HepG2 (cell line): ENCODE measurements at regions not wholly inside any gene's neighbourhood (a gene's known extent, or its start where the extent isn't known, plus 50 kb on each side); places are given as distances from the start of the nearest gene placed in this dataset.

Experiments
- ATAC-seq: fragments of 200-7000 bp; cut with Tn5 transposase; 3 replicates; pipeline ENCODE4 v1.9.1; 2020; ENCODE audit warnings: mild to moderate bottlenecking, moderate library complexity
- BruUV-seq: library from RNA; stranded (reverse); fragments of 400-500 nt; replicated peaks from 2 replicates; lab custom pipeline; 2021; lab: Mats Ljungman, UMichigan
- CTCF ChIA-PET: fragments of 300-600 bp; formaldehyde crosslinking; extraction: SDS; loops from one replicate; lab custom pipeline; 2021; ENCODE audit warnings: low total read pairs, inconsistent platforms, low intra/inter-chr PET ratio; lab: Yijun Ruan, JAX
- POLR2A ChIA-PET: fragments of 350-600 bp; sonication (Branson Sonifier 250); formaldehyde crosslinking; loops from one replicate; lab custom pipeline; 2020; ENCODE audit warnings: antibody characterized with exemption, inconsistent platforms; lab: Yijun Ruan, JAX
- DNase-seq: peaks from one replicate; pipeline ENCODE4 v3.0.0-alpha.2; 2015; ENCODE audit warnings: low spot score
- FAIRE-seq: peaks from 3 replicates; lab custom pipeline; 2011; peaks lifted over from hg19 to GRCh38; lab: Jason Lieb, UNC
- H2AFZ ChIP-seq: one replicate; pipeline ENCODE4 v1.6.1; 2011; ENCODE audit warnings: low read length, inconsistent platforms
- H3K27ac ChIP-seq: fragments of 300-600 bp; 3 replicates; pipeline ENCODE4 v1.8.0; 2011; ENCODE audit warnings: mixed run types, mild to moderate bottlenecking, mixed read lengths, low read length, inconsistent platforms; ENCODE audit not compliant: insufficient read depth; ENCODE audit errors: extremely low read length
- H3K27me3 ChIP-seq, 2 experiments: fragments of 200-600 bp in 1 of 2; 2 replicates in 1 of 2; 3 replicates in 1 of 2; pipeline versions ENCODE4 v1.6.0 to v1.8.0; 2011; ENCODE audit warnings: low read length in 2 of 2, mild to moderate bottlenecking in 2 of 2, moderate library complexity in 2 of 2, inconsistent platforms in 1 of 2; ENCODE audit not compliant: insufficient read depth in 2 of 2, control insufficient read depth in 1 of 2
- H3K36me3 ChIP-seq, 2 experiments: fragments of 200-600 bp in 1 of 2; replicated peaks in 1 of 2; 2 replicates in 1 of 2; 3 replicates in 1 of 2; pipeline versions ENCODE4 v1.5.1 to v1.8.0; 2011; ENCODE audit warnings: low read length in 2 of 2, inconsistent platforms in 1 of 2; ENCODE audit not compliant: insufficient read depth in 2 of 2, control insufficient read depth in 1 of 2
- H3K4me1 ChIP-seq: 2 replicates; pipeline ENCODE4 v1.5.1; 2012; ENCODE audit warnings: low read length, inconsistent platforms; ENCODE audit not compliant: insufficient read depth
- H3K4me2 ChIP-seq: 2 replicates; pipeline ENCODE4 v1.6.0; 2011; ENCODE audit warnings: low read depth, low read length, inconsistent platforms
- H3K4me3 ChIP-seq, 3 experiments: fragments of 200-600 bp in 1 of 3; sonication (generic), shearing (Covaris generic) in 1 of 3; replicated peaks in 1 of 3; 2 replicates each; pipeline ENCODE4 v1.5.1; 2011 to 2016; ENCODE audit warnings: low read length in 3 of 3, inconsistent platforms in 2 of 3, low read depth in 2 of 3, mild to moderate bottlenecking in 2 of 3, control low read depth in 1 of 3, mixed read lengths in 1 of 3; ENCODE audit not compliant: insufficient read depth in 1 of 3
- H3K79me2 ChIP-seq: one replicate; pipeline ENCODE4 v1.6.1; 2011; ENCODE audit warnings: low read length, inconsistent platforms; ENCODE audit not compliant: insufficient read depth
- H3K9ac ChIP-seq: 2 replicates; pipeline ENCODE4 v1.6.0; 2011; ENCODE audit warnings: mild to moderate bottlenecking, low read depth, low read length, inconsistent platforms; ENCODE audit not compliant: insufficient read depth
- H3K9me3 ChIP-seq: 2 replicates; pipeline ENCODE4 v1.5.1; 2012; ENCODE audit warnings: mild to moderate bottlenecking, low read length
- H4K20me1 ChIP-seq: 2 replicates; pipeline ENCODE4 v1.6.0; 2011; ENCODE audit warnings: inconsistent platforms, mild to moderate bottlenecking, low read length, moderate library complexity; ENCODE audit not compliant: insufficient read depth
- HOXA7 ChIP-seq: sonication (generic); formaldehyde crosslinking; IDR thresholded peaks from 2 replicates; pipeline ENCODE4 v1.8.1; 2022; ENCODE audit warnings: mild to moderate bottlenecking, missing genetic modification reagents, moderate library complexity
- KAT7 ChIP-seq: IDR thresholded peaks from 2 replicates; pipeline ENCODE4 v1.6.1; 2018; ENCODE audit warnings: borderline replicate concordance, missing compliant biosample characterization
- KAT8 ChIP-seq: IDR thresholded peaks from 2 replicates; pipeline ENCODE4 v1.6.1; 2016; ENCODE audit warnings: missing genetic modification reagents, missing compliant biosample characterization
- MED8 ChIP-seq: sonication (generic); formaldehyde crosslinking; IDR thresholded peaks from 2 replicates; pipeline ENCODE4 v1.8.1; 2023; ENCODE audit warnings: mild to moderate bottlenecking, missing genetic modification reagents; ENCODE audit not compliant: insufficient replicate concordance
- NR3C1 ChIP-seq: sonication (generic); formaldehyde crosslinking; IDR thresholded peaks from 2 replicates; pipeline ENCODE4 v1.4.0; 2020; ENCODE audit warnings: missing genetic modification reagents
- PRMT3 ChIP-seq: sonication (generic); formaldehyde crosslinking; IDR thresholded peaks from 2 replicates; pipeline ENCODE4 v1.8.1; 2022; ENCODE audit warnings: low read depth, mild to moderate bottlenecking, moderate library complexity, missing genetic modification reagents, borderline replicate concordance
- SALL1 ChIP-seq: sonication (generic); formaldehyde crosslinking; IDR thresholded peaks from 2 replicates; pipeline ENCODE4 v1.8.0; 2022; ENCODE audit warnings: mild to moderate bottlenecking, missing genetic modification reagents
- ZBTB21 ChIP-seq: sonication (generic); formaldehyde crosslinking; IDR thresholded peaks from 2 replicates; pipeline ENCODE4 v1.4.0; 2020; ENCODE audit warnings: missing genetic modification reagents
- ZNF282 ChIP-seq: fragments of 450-650 bp; IDR thresholded peaks from 2 replicates; pipeline ENCODE4 v1.6.1; 2018; ENCODE audit not compliant: partially characterized antibody
- ZNF460 ChIP-seq: sonication (generic); formaldehyde crosslinking; IDR thresholded peaks from 2 replicates; pipeline ENCODE4 v1.5.1; 2020; ENCODE audit warnings: missing genetic modification reagents, mild to moderate bottlenecking, borderline replicate concordance
- WGBS: methylation state at CpG from one replicate; pipeline ENCODE4 v1.1.6; 2017; ENCODE audit warnings: low lambda C conversion rate; 5-methylcytosine and 5-hydroxymethylcytosine counted together
- in situ Hi-C: cut with HindIII; loops from 2 replicates; pipeline ENCODE4 v1.10.0; 2017; ENCODE audit warnings: low pct_unique_long_range_greater_than_20kb; ENCODE audit not compliant: extremely low pct_ligation_motif_present
- intact Hi-C: fragments of 100-400 bp; cut with micrococcal nuclease; formaldehyde crosslinking; loops from one replicate; pipeline ENCODE4 v1.10.0; 2022; ENCODE audit not compliant: unreplicated experiment
- TF ChIP-seq, protein P1 (sequence below): sonication (generic); formaldehyde crosslinking; IDR thresholded peaks from 2 replicates; pipeline ENCODE4 v1.4.0; 2020; ENCODE audit warnings: missing genetic modification reagents, borderline replicate concordance
- TF ChIP-seq, protein P2 (sequence below): IDR thresholded peaks from 2 replicates; pipeline ENCODE4 v1.6.1; 2012; ENCODE audit warnings: low read length, improper control_type of control experiment
- TF ChIP-seq, protein P3 (sequence below): sonication (generic); formaldehyde crosslinking; IDR thresholded peaks from 2 replicates; pipeline ENCODE4 v1.4.0; 2020; ENCODE audit warnings: missing genetic modification reagents
- TF ChIP-seq, protein P4 (sequence below): sonication (generic); formaldehyde crosslinking; IDR thresholded peaks from 2 replicates; pipeline ENCODE4 v1.5.0; 2020; ENCODE audit warnings: missing genetic modification reagents

DNA sequence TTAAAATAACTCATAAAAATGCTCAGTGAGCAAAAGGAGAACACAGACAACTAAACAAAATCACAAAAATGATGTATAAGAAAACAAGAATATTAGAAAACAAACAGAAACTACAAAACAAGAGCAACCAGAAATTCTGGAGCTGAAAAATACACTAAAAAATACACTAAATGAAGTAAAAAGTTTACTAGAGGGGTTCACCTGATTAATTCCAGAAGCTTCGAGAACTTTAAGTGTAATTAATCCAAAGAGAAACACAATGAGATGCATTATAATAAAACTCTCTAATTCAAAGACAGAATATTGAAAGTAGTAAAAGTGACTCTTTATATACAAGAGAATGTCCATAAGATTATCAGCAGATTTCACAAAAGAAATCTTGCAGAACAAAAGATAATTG lies 558.4 kb downstream of the CCER1 start:
- Histone ChIP-seq H3K27ac (no peak overlapping the region), H3K9ac (no peak overlapping the region), H3K79me2 (no peaks in the 10 kb centered on the region), H4K20me1 (no peaks in the 10 kb centered on the region), H3K4me1 (no peaks in the 10 kb centered on the region), H3K9me3 (peaks cover 77% of the 10 kb centered on the region), H3K4me3 (no peak overlapping the region), H3K4me2 (no peak overlapping the region), H3K27me3 (no peaks in the 10 kb centered on the region), H3K36me3 (no peaks in the 10 kb centered on the region), H2AFZ (no peak overlapping the region)
- no TSS peak for BruUV-seq
- ATAC-seq (no peak), DNase-seq (no peak), FAIRE-seq (no peak)
- TF ChIP-seq, protein P1, sequence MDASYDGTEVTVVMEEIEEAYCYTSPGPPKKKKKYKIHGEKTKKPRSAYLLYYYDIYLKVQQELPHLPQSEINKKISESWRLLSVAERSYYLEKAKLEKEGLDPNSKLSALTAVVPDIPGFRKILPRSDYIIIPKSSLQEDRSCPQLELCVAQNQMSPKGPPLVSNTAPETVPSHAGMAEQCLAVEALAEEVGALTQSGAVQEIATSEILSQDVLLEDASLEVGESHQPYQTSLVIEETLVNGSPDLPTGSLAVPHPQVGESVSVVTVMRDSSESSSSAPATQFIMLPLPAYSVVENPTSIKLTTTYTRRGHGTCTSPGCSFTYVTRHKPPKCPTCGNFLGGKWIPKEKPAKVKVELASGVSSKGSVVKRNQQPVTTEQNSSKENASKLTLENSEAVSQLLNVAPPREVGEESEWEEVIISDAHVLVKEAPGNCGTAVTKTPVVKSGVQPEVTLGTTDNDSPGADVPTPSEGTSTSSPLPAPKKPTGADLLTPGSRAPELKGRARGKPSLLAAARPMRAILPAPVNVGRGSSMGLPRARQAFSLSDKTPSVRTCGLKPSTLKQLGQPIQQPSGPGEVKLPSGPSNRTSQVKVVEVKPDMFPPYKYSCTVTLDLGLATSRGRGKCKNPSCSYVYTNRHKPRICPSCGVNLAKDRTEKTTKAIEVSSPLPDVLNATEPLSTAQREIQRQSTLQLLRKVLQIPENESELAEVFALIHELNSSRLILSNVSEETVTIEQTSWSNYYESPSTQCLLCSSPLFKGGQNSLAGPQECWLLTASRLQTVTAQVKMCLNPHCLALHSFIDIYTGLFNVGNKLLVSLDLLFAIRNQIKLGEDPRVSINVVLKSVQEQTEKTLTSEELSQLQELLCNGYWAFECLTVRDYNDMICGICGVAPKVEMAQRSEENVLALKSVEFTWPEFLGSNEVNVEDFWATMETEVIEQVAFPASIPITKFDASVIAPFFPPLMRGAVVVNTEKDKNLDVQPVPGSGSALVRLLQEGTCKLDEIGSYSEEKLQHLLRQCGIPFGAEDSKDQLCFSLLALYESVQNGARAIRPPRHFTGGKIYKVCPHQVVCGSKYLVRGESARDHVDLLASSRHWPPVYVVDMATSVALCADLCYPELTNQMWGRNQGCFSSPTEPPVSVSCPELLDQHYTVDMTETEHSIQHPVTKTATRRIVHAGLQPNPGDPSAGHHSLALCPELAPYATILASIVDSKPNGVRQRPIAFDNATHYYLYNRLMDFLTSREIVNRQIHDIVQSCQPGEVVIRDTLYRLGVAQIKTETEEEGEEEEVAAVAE = no peak
- no peak for TF ChIP-seq MED8 (CRISPR knock-in tag)
- no peak for TF ChIP-seq ZNF282
- no peak for TF ChIP-seq KAT7 (CRISPR knock-in tag)
- no peak for TF ChIP-seq KAT8 (CRISPR knock-in tag)
- TF ChIP-seq SALL1 (CRISPR knock-in tag) = no peak
- TF ChIP-seq PRMT3 (CRISPR knock-in tag) = no peak
- TF ChIP-seq, protein P2, sequence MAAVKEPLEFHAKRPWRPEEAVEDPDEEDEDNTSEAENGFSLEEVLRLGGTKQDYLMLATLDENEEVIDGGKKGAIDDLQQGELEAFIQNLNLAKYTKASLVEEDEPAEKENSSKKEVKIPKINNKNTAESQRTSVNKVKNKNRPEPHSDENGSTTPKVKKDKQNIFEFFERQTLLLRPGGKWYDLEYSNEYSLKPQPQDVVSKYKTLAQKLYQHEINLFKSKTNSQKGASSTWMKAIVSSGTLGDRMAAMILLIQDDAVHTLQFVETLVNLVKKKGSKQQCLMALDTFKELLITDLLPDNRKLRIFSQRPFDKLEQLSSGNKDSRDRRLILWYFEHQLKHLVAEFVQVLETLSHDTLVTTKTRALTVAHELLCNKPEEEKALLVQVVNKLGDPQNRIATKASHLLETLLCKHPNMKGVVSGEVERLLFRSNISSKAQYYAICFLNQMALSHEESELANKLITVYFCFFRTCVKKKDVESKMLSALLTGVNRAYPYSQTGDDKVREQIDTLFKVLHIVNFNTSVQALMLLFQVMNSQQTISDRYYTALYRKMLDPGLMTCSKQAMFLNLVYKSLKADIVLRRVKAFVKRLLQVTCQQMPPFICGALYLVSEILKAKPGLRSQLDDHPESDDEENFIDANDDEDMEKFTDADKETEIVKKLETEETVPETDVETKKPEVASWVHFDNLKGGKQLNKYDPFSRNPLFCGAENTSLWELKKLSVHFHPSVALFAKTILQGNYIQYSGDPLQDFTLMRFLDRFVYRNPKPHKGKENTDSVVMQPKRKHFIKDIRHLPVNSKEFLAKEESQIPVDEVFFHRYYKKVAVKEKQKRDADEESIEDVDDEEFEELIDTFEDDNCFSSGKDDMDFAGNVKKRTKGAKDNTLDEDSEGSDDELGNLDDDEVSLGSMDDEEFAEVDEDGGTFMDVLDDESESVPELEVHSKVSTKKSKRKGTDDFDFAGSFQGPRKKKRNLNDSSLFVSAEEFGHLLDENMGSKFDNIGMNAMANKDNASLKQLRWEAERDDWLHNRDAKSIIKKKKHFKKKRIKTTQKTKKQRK = no peak
- TF ChIP-seq NR3C1 (CRISPR knock-in tag) = no peak
- TF ChIP-seq ZBTB21 (CRISPR knock-in tag) = no peak
- no peak for TF ChIP-seq ZNF460 (CRISPR knock-in tag)
- TF ChIP-seq, protein P3, sequence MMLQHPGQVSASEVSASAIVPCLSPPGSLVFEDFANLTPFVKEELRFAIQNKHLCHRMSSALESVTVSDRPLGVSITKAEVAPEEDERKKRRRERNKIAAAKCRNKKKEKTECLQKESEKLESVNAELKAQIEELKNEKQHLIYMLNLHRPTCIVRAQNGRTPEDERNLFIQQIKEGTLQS (CRISPR knock-in tag) = no peak
- TF ChIP-seq, protein P4, sequence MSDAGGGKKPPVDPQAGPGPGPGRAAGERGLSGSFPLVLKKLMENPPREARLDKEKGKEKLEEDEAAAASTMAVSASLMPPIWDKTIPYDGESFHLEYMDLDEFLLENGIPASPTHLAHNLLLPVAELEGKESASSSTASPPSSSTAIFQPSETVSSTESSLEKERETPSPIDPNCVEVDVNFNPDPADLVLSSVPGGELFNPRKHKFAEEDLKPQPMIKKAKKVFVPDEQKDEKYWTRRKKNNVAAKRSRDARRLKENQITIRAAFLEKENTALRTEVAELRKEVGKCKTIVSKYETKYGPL = no peak
- TF ChIP-seq HOXA7 = no peak
- WGBS = 7% methylated on average over 1 of the region's 1 CpG
- intact Hi-C loops (no loop called here), in situ Hi-C loops (no loop called here)
- ChIA-PET CTCF (no interaction called here), POLR2A (no interaction called here)
